C4-2B (cell line): ENCODE measurements at regions not wholly inside any gene's neighbourhood (a gene's known extent, or its start where the extent isn't known, plus 50 kb on each side); places are given as distances from the start of the nearest gene placed in this dataset.

Source experiments
- CTCF ChIP-seq: fragments of 450-650 bp; conservative IDR thresholded peaks from 2 replicates; pipeline ENCODE4 v1.5.1; 2017; ENCODE audit warnings: mild to moderate bottlenecking
- ZFX ChIP-seq: fragments of 450-650 bp; IDR thresholded peaks from 2 replicates; pipeline ENCODE4 v1.6.1; 2017

- TF ChIP-seq CTCF (no peak), ZFX (no peak)
Observed at GRCh38 chr5:163748934-163749333, 243.5 kb downstream of the MAT2B start.
